ENCODE measurements at regions not wholly inside any gene's neighbourhood (a gene's known extent, or its start where the extent isn't known, plus 50 kb on each side); places are given as distances from the start of the nearest gene placed in this dataset.

GRCh38 chr16:87053016-87053982 lies 263.9 kb downstream of the C16orf95 start:
- H3K79me2 ChIP-seq (ENCODE audit: control insufficient read depth, insufficient read depth, low read length), result no peaks in the 10 kb centered on the region
- H3K27ac ChIP-seq (ENCODE audit: insufficient read depth, low read length), result no peak overlapping the region
- no peaks in the 10 kb centered on the region for H3K36me3 ChIP-seq (ENCODE audit: control insufficient read depth, insufficient read depth, low read length)
- H3K4me1 ChIP-seq (ENCODE audit: control insufficient read depth, extremely low read depth, insufficient read depth, low read length), result no peaks in the 10 kb centered on the region
- H3K9me3 ChIP-seq (ENCODE audit: control insufficient read depth, insufficient read depth, low read depth, low read length), result no peaks in the 10 kb centered on the region
- H3K4me3 ChIP-seq (replicated peaks in 1 of 4; ENCODE audit: control extremely low read depth in 1 of 4, insufficient read depth in 1 of 4, low read depth in 3 of 4, low read length in 4 of 4), result no peak overlapping the region
- H3K4me2 ChIP-seq (ENCODE audit: extremely low read depth, insufficient read depth, low read length), result no peak overlapping the region
- no peaks in the 10 kb centered on the region for H3K27me3 ChIP-seq (ENCODE audit: control insufficient read depth, insufficient read depth, low read length)
- TF ChIP-seq CTCF (conservative IDR thresholded peaks at IDR 0.05 in 1 of 2, IDR thresholded peaks at IDR 0.05 in 1 of 2; ENCODE audit: low read depth in 1 of 2, low read length in 2 of 2) (peak in 1 of 2 donors; percentile 16), EZH2 (IDR thresholded peaks at IDR 0.05; ENCODE audit: low read length, missing control alignments) (no peak)
- no peak for DNase-seq (ENCODE audit: low read depth in 2 of 2)
- H2AFZ ChIP-seq (ENCODE audit: low read length), result no peak overlapping the region
- no peak overlapping the region for H3K9ac ChIP-seq (ENCODE audit: insufficient read depth, low read length)
- no peaks in the 10 kb centered on the region for H4K20me1 ChIP-seq (ENCODE audit: control insufficient read depth, extremely low read depth, insufficient read depth, low read length)

DNA sequence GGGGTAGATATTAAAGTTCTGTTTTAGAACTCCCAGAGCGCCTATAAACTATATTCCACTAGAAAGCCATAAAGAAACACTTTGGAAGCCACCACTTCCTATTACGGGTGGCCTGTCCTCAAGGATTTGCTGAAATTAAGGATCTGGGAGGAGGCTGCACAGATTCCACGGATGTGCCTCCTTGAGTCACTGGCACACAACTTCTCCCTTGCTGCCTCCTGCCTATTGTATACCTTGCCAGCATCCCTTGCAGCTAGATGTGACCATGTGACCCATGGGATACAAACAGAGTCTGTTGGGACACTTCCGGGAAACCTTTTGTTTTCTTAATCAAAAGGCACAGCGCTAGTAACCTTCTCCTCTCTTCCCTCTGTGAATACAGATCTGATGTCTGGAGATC lies 263.0 kb downstream of the C16orf95 start:
- TF ChIP-seq CTCF (conservative IDR thresholded peaks at IDR 0.05 in 1 of 2, IDR thresholded peaks at IDR 0.05 in 1 of 2; ENCODE audit: low read depth in 1 of 2, low read length in 2 of 2), result no peak
- no peak for TF ChIP-seq EZH2 (IDR thresholded peaks at IDR 0.05; ENCODE audit: low read length, missing control alignments)
- H3K27me3 ChIP-seq (ENCODE audit: control insufficient read depth, insufficient read depth, low read length), result no peaks in the 10 kb centered on the region

DNA sequence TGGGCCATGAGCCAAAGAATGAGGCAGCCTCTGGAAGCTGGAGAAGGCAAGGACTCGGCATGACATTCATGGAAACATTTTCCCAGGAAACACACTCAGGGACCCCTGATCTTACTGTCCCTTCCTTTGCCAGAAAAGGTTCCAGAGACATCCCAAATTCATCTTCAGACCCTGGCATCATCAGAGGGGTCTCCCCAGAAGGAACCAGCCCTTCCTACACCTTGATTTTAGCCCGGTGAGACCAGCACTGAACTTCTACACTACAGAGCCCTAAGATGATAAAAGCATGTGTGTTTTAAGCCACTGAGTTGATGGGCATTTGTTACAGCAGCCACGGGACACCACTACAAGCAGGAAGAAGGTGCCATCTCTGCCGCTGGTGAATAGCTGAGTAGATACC lies 262.3 kb downstream of the C16orf95 start:
- Histone ChIP-seq H3K4me3 (replicated peaks in 1 of 4; ENCODE audit: control extremely low read depth in 1 of 4, insufficient read depth in 1 of 4, low read depth in 3 of 4, low read length in 4 of 4) (no peak overlapping the region), H4K20me1 (ENCODE audit: control insufficient read depth, extremely low read depth, insufficient read depth, low read length) (no peaks in the 10 kb centered on the region), H3K36me3 (ENCODE audit: control insufficient read depth, insufficient read depth, low read length) (no peaks in the 10 kb centered on the region), H3K4me2 (ENCODE audit: extremely low read depth, insufficient read depth, low read length) (no peak overlapping the region), H3K9ac (ENCODE audit: insufficient read depth, low read length) (no peak overlapping the region), H3K27ac (ENCODE audit: insufficient read depth, low read length) (no peak overlapping the region), H3K79me2 (ENCODE audit: control insufficient read depth, insufficient read depth, low read length) (no peaks in the 10 kb centered on the region), H3K27me3 (ENCODE audit: control insufficient read depth, insufficient read depth, low read length) (no peaks in the 10 kb centered on the region), H3K9me3 (ENCODE audit: control insufficient read depth, insufficient read depth, low read depth, low read length) (no peaks in the 10 kb centered on the region), H2AFZ (ENCODE audit: low read length) (no peak overlapping the region), H3K4me1 (ENCODE audit: control insufficient read depth, extremely low read depth, insufficient read depth, low read length) (no peaks in the 10 kb centered on the region)
- DNase-seq (ENCODE audit: low read depth in 2 of 2), result no peak
- TF ChIP-seq CTCF (conservative IDR thresholded peaks at IDR 0.05 in 1 of 2, IDR thresholded peaks at IDR 0.05 in 1 of 2; ENCODE audit: low read depth in 1 of 2, low read length in 2 of 2), result no peak
- TF ChIP-seq EZH2 (IDR thresholded peaks at IDR 0.05; ENCODE audit: low read length, missing control alignments), result no peak

More for the DNA sequence above, 263.0 kb downstream of the C16orf95 start:
- Histone ChIP-seq H2AFZ (ENCODE audit: low read length) (no peak overlapping the region), H4K20me1 (ENCODE audit: control insufficient read depth, extremely low read depth, insufficient read depth, low read length) (no peaks in the 10 kb centered on the region), H3K4me1 (ENCODE audit: control insufficient read depth, extremely low read depth, insufficient read depth, low read length) (no peaks in the 10 kb centered on the region), H3K9me3 (ENCODE audit: control insufficient read depth, insufficient read depth, low read depth, low read length) (no peaks in the 10 kb centered on the region), H3K79me2 (ENCODE audit: control insufficient read depth, insufficient read depth, low read length) (no peaks in the 10 kb centered on the region), H3K9ac (ENCODE audit: insufficient read depth, low read length) (no peak overlapping the region), H3K27ac (ENCODE audit: insufficient read depth, low read length) (no peak overlapping the region), H3K4me2 (ENCODE audit: extremely low read depth, insufficient read depth, low read length) (no peak overlapping the region), H3K36me3 (ENCODE audit: control insufficient read depth, insufficient read depth, low read length) (no peaks in the 10 kb centered on the region), H3K4me3 (replicated peaks in 1 of 4; ENCODE audit: control extremely low read depth in 1 of 4, insufficient read depth in 1 of 4, low read depth in 3 of 4, low read length in 4 of 4) (no peak overlapping the region)
- no peak for DNase-seq (ENCODE audit: low read depth in 2 of 2)
